GM12865 (cell line): ENCODE measurements at regions not wholly inside any gene's neighbourhood (a gene's known extent, or its start where the extent isn't known, plus 50 kb on each side); places are given as distances from the start of the nearest gene placed in this dataset.

Experiments used
- DNase-seq: peaks from one replicate; pipeline ENCODE4 v3.0.0; 2010; ENCODE audit warnings: low read depth
- H3K4me3 ChIP-seq: 2 replicates; pipeline ENCODE4 v1.5.1; 2011; ENCODE audit warnings: mild to moderate bottlenecking, low read depth, low read length, control low read depth
- TF ChIP-seq, protein P1 (sequence below): IDR thresholded peaks from 2 replicates; pipeline ENCODE4 v1.5.1; 2011; ENCODE audit warnings: low read length, control low read depth, low read depth, inconsistent platforms; ENCODE audit not compliant: insufficient read depth; ENCODE audit errors: missing control alignments

DNA sequence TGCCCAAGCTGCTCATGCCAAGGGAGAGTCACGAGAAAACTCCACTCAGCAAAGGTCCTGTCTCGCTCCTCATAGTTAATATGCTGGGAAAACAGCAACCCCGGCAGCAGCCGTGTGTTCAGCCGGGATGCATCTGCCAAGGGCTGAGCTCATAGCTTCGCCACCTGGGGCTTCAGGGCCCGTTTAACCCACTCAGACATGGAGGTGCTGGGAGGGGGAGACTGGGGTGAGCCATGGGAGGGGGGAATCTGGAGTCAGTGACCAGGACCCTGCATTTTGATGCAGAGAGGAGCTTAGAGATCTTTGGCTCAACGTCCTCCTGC, 283.4 kb downstream of the PTPRU start:
- TF ChIP-seq, protein P1, sequence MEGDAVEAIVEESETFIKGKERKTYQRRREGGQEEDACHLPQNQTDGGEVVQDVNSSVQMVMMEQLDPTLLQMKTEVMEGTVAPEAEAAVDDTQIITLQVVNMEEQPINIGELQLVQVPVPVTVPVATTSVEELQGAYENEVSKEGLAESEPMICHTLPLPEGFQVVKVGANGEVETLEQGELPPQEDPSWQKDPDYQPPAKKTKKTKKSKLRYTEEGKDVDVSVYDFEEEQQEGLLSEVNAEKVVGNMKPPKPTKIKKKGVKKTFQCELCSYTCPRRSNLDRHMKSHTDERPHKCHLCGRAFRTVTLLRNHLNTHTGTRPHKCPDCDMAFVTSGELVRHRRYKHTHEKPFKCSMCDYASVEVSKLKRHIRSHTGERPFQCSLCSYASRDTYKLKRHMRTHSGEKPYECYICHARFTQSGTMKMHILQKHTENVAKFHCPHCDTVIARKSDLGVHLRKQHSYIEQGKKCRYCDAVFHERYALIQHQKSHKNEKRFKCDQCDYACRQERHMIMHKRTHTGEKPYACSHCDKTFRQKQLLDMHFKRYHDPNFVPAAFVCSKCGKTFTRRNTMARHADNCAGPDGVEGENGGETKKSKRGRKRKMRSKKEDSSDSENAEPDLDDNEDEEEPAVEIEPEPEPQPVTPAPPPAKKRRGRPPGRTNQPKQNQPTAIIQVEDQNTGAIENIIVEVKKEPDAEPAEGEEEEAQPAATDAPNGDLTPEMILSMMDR, result no peak
- H3K4me3 ChIP-seq, result no peak overlapping the region
- no peak for DNase-seq

DNA sequence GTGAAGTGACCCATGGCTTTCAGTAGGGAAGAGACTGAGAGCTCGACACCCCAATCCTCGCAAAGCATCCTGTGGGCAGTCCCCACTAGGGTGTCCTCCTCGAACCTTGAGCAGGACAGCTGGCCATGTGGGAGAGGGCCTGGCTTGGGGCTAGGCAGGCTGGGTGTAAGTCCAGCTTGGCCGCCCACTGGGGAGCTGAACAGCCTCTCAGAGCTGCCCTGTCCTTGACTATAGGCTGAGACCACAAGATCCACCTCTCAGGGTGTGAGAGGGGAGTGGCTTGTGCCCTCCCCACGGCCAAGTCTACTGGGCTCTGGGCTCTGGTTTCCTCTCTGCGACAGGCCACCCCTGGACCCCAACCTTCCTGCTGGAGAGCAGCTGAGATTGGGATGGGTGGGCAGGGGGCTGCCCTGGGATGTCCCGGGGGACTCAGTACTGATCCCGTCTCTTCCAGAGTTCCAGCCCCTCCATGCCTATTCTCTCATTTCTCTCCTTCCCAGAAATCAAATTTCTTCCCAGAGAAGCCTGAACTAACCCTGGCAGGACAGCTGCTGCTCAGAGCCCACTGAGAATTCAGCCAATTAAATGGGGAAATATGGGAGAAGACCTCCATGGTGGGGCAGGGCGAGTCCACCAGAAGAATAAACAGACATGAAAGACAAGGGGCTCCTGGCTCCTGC, 282.9 kb downstream of the PTPRU start:
- TF ChIP-seq, protein P1, result no peak
- H3K4me3 ChIP-seq, result no peak overlapping the region
- no peak for DNase-seq

DNA sequence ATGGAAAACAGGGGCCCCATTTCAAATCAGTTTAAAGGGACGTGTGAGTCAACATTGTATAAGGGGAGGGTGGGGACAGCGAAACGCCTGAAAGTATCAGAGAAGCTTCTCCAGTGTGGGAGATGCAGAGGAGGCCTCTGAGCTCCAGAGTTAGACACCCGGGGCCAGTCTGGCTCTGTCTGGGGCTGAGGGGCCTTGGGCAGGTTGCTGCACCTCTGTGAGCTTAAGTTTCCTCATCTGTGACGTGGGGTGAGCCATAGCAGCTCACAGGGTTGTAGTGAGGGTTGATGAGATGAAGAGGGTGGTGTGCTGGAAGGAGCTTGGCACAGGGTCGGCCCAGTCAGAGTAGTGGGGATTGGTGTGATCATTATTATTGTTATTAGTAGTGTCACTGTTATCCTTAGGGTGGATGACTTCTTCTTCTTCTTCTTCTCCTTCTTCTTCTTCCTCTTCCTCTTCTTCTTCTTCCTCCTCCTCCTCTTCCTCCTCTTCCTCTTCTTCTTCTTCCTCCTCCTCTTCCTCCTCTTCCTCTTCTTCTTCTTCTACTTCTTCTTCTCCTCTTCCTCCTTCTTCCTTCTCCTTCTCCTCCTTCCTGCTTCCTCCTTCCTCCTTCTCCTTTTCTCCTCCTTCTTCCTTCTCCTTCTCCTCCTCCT, 282.0 kb downstream of the PTPRU start:
- TF ChIP-seq, protein P1, result no peak
- no peak overlapping the region for H3K4me3 ChIP-seq
- DNase-seq, result no peak

DNA sequence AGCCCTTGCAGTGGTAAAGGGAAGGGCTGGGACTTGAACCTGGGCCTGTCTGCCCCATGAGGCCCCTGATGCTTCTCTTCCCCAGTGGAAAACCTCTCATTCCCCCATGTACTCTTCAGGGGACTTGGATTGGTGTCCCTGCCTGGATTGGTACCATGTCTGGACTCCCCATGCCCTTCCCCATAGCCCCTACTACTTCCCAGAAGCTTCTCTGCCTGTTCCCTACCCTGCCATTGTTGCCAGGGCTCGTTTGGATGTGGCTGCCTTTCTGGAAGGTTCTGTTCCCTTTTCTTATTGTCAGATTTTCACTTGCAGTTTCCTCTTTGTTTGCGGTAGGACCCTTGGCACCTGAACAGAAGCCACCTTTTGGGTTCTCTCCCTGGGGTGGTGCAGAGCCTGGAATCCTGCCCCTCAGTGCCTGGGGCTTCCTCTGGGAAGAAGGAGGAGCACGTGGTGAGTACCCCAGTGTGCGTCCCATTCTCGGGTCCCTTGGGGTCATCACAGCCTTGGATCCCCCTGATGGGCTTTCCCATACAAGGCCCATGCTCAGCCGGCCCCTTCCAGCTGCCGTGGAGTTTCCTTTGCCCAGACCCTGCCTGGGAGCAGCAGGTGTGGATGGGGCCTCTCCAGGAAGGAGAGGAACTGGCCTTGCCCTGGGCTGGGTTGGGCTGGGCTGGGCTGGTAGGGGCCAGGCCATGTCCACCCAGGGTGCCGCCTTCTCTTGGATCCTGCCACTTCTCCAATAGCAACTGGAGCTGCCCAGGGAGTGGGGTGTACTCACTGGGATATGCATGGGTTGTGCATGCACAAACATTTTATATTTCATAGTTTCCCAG, 281.1 kb downstream of the PTPRU start:
- no peak overlapping the region for H3K4me3 ChIP-seq
- TF ChIP-seq, protein P1, result no peak
- DNase-seq, result no peak

DNA sequence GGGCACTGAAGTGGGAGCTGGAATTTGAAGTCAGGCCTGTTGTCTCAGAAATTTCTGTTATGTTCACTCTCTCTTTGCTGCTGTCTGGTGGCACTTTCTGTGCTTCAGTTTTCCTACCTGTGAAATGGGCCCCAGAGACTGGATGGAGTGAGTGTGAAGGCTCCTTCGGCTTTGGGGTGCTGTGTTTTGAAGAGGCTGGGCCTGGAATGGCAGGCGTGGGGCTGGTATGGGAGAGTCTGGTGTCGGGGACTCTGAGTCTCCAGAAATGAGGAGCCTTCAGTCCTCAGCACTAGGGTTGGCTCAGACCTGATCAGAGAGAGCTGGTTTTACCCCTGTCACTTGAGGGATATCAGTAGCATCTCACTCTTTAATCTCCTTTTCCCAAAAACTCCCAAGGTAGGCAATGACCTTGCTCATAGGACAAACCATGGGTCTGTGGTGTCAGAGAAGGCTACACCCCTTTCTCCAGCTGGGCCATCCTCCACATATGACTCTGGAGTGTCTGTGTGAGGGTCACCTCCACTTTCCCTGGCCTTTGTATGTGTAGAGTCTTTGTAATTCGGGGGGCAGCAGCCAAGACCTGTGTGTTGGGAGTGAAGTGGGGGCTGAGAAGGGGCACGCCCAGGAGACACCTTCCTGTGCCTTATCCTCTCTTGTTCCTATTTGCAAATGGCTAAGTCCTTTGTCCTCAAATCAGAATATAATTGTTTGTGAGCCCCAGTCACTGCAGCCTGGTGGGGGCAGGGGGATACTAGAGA, 279.9 kb downstream of the PTPRU start:
- no peak overlapping the region for H3K4me3 ChIP-seq
- no peak for DNase-seq
- TF ChIP-seq, protein P1, result no peak

DNA sequence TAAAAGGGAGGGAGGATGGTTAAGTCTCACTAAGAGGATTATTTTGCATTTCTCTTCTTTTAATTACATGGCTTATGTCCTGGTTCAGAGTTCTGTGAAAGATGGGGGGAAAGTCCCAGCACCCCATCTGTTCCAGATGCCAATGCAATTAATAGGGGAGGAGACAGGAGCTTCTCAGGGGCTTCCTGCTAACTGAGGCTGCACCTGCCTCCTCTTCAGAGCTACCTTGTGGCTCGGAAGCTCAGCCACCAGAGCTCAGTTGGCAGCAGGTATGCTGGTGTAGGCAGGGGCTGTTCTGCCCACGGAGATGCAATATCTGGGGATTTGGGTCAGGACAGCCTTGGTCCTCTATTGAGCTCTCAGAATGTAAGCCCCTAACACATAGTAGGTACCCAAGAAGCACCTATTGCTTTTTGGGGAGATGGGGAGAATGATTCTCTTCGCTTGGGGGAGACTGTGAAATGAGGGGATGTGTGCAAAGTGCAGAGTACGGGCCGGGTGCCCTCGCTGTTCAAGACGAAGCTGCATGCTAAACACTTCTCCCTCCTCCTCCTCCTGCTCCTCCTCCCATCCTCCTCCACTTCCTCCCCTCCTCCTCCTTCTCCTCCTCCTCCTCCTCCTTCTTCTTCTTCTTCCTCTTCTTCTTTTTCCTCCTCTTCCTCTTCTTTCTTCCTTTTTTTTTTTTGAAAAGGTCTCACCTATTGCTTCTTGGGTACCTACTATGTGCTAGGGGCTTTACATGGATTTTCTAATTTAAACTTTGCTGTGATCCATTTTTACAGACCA, 279.0 kb downstream of the PTPRU start:
- TF ChIP-seq, protein P1, result no peak
- no peak overlapping the region for H3K4me3 ChIP-seq
- no peak for DNase-seq
